K562 (cell line): ENCODE measurements at regions not wholly inside any gene's neighbourhood (a gene's known extent, or its start where the extent isn't known, plus 50 kb on each side); places are given as distances from the start of the nearest gene placed in this dataset.

ENCODE experiments used
- CBX1 ChIP-seq: sonication (generic); IDR thresholded peaks from 2 replicates; pipeline ENCODE4 v1.6.1; 2016; ENCODE audit warnings: antibody characterized with exemption, low read depth, mild to moderate bottlenecking
- CEBPG ChIP-seq, 3 experiments: fragments of 200-800 bp in 1 of 3; sonication (Bioruptor generic) in 1 of 3; sonication (generic) in 1 of 3; formaldehyde crosslinking in 1 of 3; IDR thresholded peaks in 2 of 3; conservative IDR thresholded peaks in 1 of 3; 2 replicates each; pipeline versions ENCODE4 v1.6.1 to v1.8.0; 2016 to 2022; ENCODE audit warnings: missing compliant biosample characterization in 2 of 3, missing genetic modification characterization in 2 of 3, mild to moderate bottlenecking in 1 of 3, missing genetic modification reagents in 1 of 3
- CREB3 ChIP-seq: fragments of 450-650 bp; conservative IDR thresholded peaks from 2 replicates; pipeline ENCODE4 v1.6.1; 2016; ENCODE audit warnings: missing genetic modification characterization, low read depth, mild to moderate bottlenecking, missing compliant biosample characterization, moderate library complexity
- DPF2 ChIP-seq: fragments of 450-650 bp; IDR thresholded peaks from 2 replicates; pipeline ENCODE4 v1.6.1; 2016
- ETS1 ChIP-seq: conservative IDR thresholded peaks from 2 replicates; pipeline ENCODE4 v1.6.1; 2011; ENCODE audit warnings: low read depth, mild to moderate bottlenecking, low read length; ENCODE audit not compliant: control insufficient read depth
- GATAD2B ChIP-seq: fragments of 450-650 bp; IDR thresholded peaks from 2 replicates; pipeline ENCODE4 v1.6.1; 2017; ENCODE audit warnings: mild to moderate bottlenecking, borderline replicate concordance
- IRF9 ChIP-seq: fragments of 450-650 bp; IDR thresholded peaks from 2 replicates; pipeline ENCODE4 v1.6.1; 2016; ENCODE audit warnings: missing biosample characterization, missing genetic modification characterization
- NKRF ChIP-seq: fragments of 450-650 bp; IDR thresholded peaks from 2 replicates; pipeline ENCODE4 v1.6.1; 2016; ENCODE audit warnings: borderline replicate concordance
- NR1H2 ChIP-seq: sonication (generic); formaldehyde crosslinking; IDR thresholded peaks from 2 replicates; pipeline ENCODE4 v1.4.0; 2020; ENCODE audit warnings: mild to moderate bottlenecking, missing genetic modification reagents
- RB1 ChIP-seq: fragments of 450-650 bp; IDR thresholded peaks from 2 replicates; pipeline ENCODE4 v1.6.1; 2017; ENCODE audit warnings: low read depth, mild to moderate bottlenecking
- RNF2 ChIP-seq: sonication (generic); IDR thresholded peaks from 2 replicates; pipeline ENCODE4 v1.6.1; 2016
- SMAD1 ChIP-seq: fragments of 150-350 bp; IDR thresholded peaks from 2 replicates; pipeline ENCODE4 v1.6.1; 2014; ENCODE audit warnings: low read length, low read depth; ENCODE audit not compliant: partially characterized antibody
- SRSF9 ChIP-seq: fragments of 200-400 bp; formaldehyde crosslinking; IDR thresholded peaks from 2 replicates; pipeline ENCODE4 v1.6.1; 2017; ENCODE audit warnings: low read depth, low read length, borderline replicate concordance
- TGIF2 ChIP-seq: sonication (generic); formaldehyde crosslinking; IDR thresholded peaks from 2 replicates; pipeline ENCODE4 v1.8.1; 2022; ENCODE audit warnings: mild to moderate bottlenecking, missing genetic modification reagents, moderate library complexity
- TRIM24 ChIP-seq, 2 experiments: fragments of 450-650 bp; IDR thresholded peaks; 2 replicates each; pipeline ENCODE4 v1.6.1; 2016
- USF2 ChIP-seq: sonication (generic); formaldehyde crosslinking; IDR thresholded peaks from 2 replicates; pipeline ENCODE4 v1.5.0; 2020; ENCODE audit warnings: missing genetic modification reagents
- ZNF263 ChIP-seq: sonication (generic); formaldehyde crosslinking; IDR thresholded peaks from 2 replicates; pipeline ENCODE4 v1.8.0; 2022; ENCODE audit warnings: mild to moderate bottlenecking, missing genetic modification reagents, borderline replicate concordance
- ZNF512 ChIP-seq: IDR thresholded peaks from 2 replicates; pipeline ENCODE4 v1.6.1; 2016; ENCODE audit warnings: missing genetic modification characterization, missing compliant biosample characterization
- ZSCAN29 ChIP-seq: fragments of 450-650 bp; IDR thresholded peaks from 2 replicates; pipeline ENCODE4 v1.6.1; 2017

- TF ChIP-seq TGIF2 (no peak), NR1H2 (CRISPR knock-in tag) (no peak), RB1 (peak; percentile 73), USF2 (CRISPR knock-in tag) (peak; percentile 72), RNF2 (peak; percentile 65; the same call in 1 of the 2 replicates), SMAD1 (peak; percentile 33), CBX1 (no peak; the same call in 1 of the 2 replicates), ZSCAN29 (no peak), DPF2 (peak; percentile 33), GATAD2B (no peak; the same call in 1 of the 2 replicates), NKRF (peak; percentile 95; the same call in 1 of the 2 replicates), TRIM24 (IDR thresholded peaks at IDR 0.05) (peak in 1 of 2 experiments; percentile 46; a peak in 1 of 4 replicates), ZNF512 (tag) (no peak), CEBPG (CRISPR knock-in tag; IDR thresholded peaks at IDR 0.05) (0 out of 2 replicates have a peak, but pooled peaks have one; percentile 2), CEBPG (tag; conservative IDR thresholded peaks at IDR 0.05 in 1 of 2, IDR thresholded peaks at IDR 0.05 in 1 of 2) (no peak), ZNF263 (CRISPR knock-in tag) (peak; percentile 55; the same call in 1 of the 2 replicates), ETS1 (peak; percentile 87), IRF9 (tag) (no peak), CREB3 (tag) (no peak), SRSF9 (no peak)
Observed at GRCh38 chr17:77088455-77089123, 52.2 kb upstream of the SEC14L1 start (continued).
